Activated CD4-positive, alpha-beta memory T cell treated with anti-CD3 and anti-CD28 coated beads for 36 hours (primary cell): ENCODE measurements at regions not wholly inside any gene's neighbourhood (a gene's known extent, or its start where the extent isn't known, plus 50 kb on each side); places are given as distances from the start of the nearest gene placed in this dataset.
"Not testable (repeated sequence)": the region's sequence is repeated elsewhere in the genome, so short reads cannot be mapped to it uniquely, and the experiment has no call there.

Experiments
- CTCF ChIA-PET: fragments of 350-600 bp; sonication (Branson Sonifier 250); formaldehyde crosslinking; loops from one replicate; lab custom pipeline; 2021; ENCODE audit warnings: antibody characterized with exemption, inconsistent platforms; lab: Charles Lee
- POLR2A ChIA-PET: fragments of 350-600 bp; sonication (Branson Sonifier 250); formaldehyde crosslinking; loops from one replicate; lab custom pipeline; 2021; ENCODE audit warnings: antibody characterized with exemption; lab: Charles Lee
- DNase-seq: peaks from one replicate; pipeline ENCODE4 v3.0.0-alpha.2; 2020
- H3K27ac Mint-ChIP-seq: one replicate; pipeline ENCODE4 v1.8.0; 2021; ENCODE audit warnings: mixed read lengths
- H3K27me3 Mint-ChIP-seq: one replicate; pipeline ENCODE4 v1.8.0; 2021; ENCODE audit warnings: mixed read lengths
- H3K36me3 Mint-ChIP-seq: one replicate; pipeline ENCODE4 v1.8.0; 2021; ENCODE audit warnings: mixed read lengths
- H3K4me1 Mint-ChIP-seq: one replicate; pipeline ENCODE4 v1.8.0; 2021; ENCODE audit warnings: low read depth, mixed read lengths
- H3K4me3 Mint-ChIP-seq: one replicate; pipeline ENCODE4 v1.8.0; 2021; ENCODE audit warnings: mild to moderate bottlenecking, mixed read lengths
- H3K9me3 Mint-ChIP-seq: one replicate; pipeline ENCODE4 v1.8.0; 2021; ENCODE audit warnings: mixed read lengths
- intact Hi-C: fragments of 100-400 bp; cut with micrococcal nuclease; formaldehyde crosslinking; loops from one replicate; pipeline ENCODE4 v1.15.1; 2023

- Mint-ChIP-seq H3K4me3 (no peak overlapping the region), H3K27ac (no peak overlapping the region), H3K4me1 (no peaks in the 10 kb centered on the region), H3K36me3 (no peaks in the 10 kb centered on the region), H3K9me3 (no peaks in the 10 kb centered on the region), H3K27me3 (no peaks in the 10 kb centered on the region)
- CTCF ChIA-PET = no interaction called here
- POLR2A ChIA-PET = no interaction called here
- intact Hi-C loops = no loop called here
- no peak for DNase-seq
Observed at GRCh38 chrX:110532581-110532931, 173.9 kb downstream of the RTL9 start.

GRCh38 chrX:110536816-110537215 lies 178.2 kb downstream of the RTL9 start:
- Mint-ChIP-seq H3K36me3 (no peaks in the 10 kb centered on the region), H3K27ac (no peak overlapping the region), H3K9me3 (no peaks in the 10 kb centered on the region), H3K4me3 (no peak overlapping the region), H3K4me1 (no peaks in the 10 kb centered on the region), H3K27me3 (no peaks in the 10 kb centered on the region)
- intact Hi-C loops = no loop called here
- DNase-seq = no peak
- POLR2A ChIA-PET = no interaction called here
- CTCF ChIA-PET = no interaction called here

GRCh38 chrX:110541266-110541665 lies 182.6 kb downstream of the RTL9 start:
- POLR2A ChIA-PET = no interaction called here
- no peaks in the 10 kb centered on the region for H3K27me3 Mint-ChIP-seq
- CTCF ChIA-PET = no interaction called here
- no peak overlapping the region for H3K4me3 Mint-ChIP-seq
- no peaks in the 10 kb centered on the region for H3K4me1 Mint-ChIP-seq
- intact Hi-C loops = no loop called here
- no peak for DNase-seq
- H3K36me3 Mint-ChIP-seq = no peaks in the 10 kb centered on the region
- no peak overlapping the region for H3K27ac Mint-ChIP-seq
- H3K9me3 Mint-ChIP-seq = no peaks in the 10 kb centered on the region

GRCh38 chrX:110550854-110551253 lies 192.2 kb downstream of the RTL9 start:
- H3K4me1 Mint-ChIP-seq, intact Hi-C loops, H3K27me3 Mint-ChIP-seq, CTCF ChIA-PET, DNase-seq, H3K9me3 Mint-ChIP-seq, H3K36me3 Mint-ChIP-seq, H3K27ac Mint-ChIP-seq, POLR2A ChIA-PET, H3K4me3 Mint-ChIP-seq: not testable (repeated sequence)

GRCh38 chrX:110557864-110558263 lies 199.2 kb downstream of the RTL9 start:
- peaks cover 4% of the 10 kb centered on the region for H3K9me3 Mint-ChIP-seq
- intact Hi-C loops = no loop called here
- H3K27me3 Mint-ChIP-seq = no peaks in the 10 kb centered on the region

GRCh38 chrX:110558406-110558805 lies 199.8 kb downstream of the RTL9 start:
- Mint-ChIP-seq H3K4me3 (no peak overlapping the region), H3K9me3 (peaks cover 4% of the 10 kb centered on the region)

More at GRCh38 chrX:110557864-110558263, 199.2 kb downstream of the RTL9 start:
- Mint-ChIP-seq H3K4me1 (no peaks in the 10 kb centered on the region), H3K4me3 (no peak overlapping the region), H3K27ac (no peak overlapping the region), H3K36me3 (no peaks in the 10 kb centered on the region)
- DNase-seq = no peak
- ChIA-PET POLR2A (no interaction called here), CTCF (no interaction called here)

GRCh38 chrX:110561034-110561433 lies 202.4 kb downstream of the RTL9 start:
- intact Hi-C loops = no loop called here
- no peaks in the 10 kb centered on the region for H3K4me1 Mint-ChIP-seq
- POLR2A ChIA-PET = no interaction called here
- peaks cover 4% of the 10 kb centered on the region for H3K9me3 Mint-ChIP-seq
- CTCF ChIA-PET = no interaction called here
- no peak overlapping the region for H3K4me3 Mint-ChIP-seq
- no peak overlapping the region for H3K27ac Mint-ChIP-seq
- no peaks in the 10 kb centered on the region for H3K27me3 Mint-ChIP-seq
- H3K36me3 Mint-ChIP-seq = no peaks in the 10 kb centered on the region
- DNase-seq = no peak

More at GRCh38 chrX:110558406-110558805, 199.8 kb downstream of the RTL9 start:
- Mint-ChIP-seq H3K27ac (no peak overlapping the region), H3K27me3 (no peaks in the 10 kb centered on the region), H3K36me3 (no peaks in the 10 kb centered on the region), H3K4me1 (no peaks in the 10 kb centered on the region)
- intact Hi-C loops = no loop called here
- DNase-seq = no peak
- ChIA-PET POLR2A (no interaction called here), CTCF (no interaction called here)

GRCh38 chrX:110563282-110563681 lies 204.6 kb downstream of the RTL9 start:
- no peaks in the 10 kb centered on the region for H3K9me3 Mint-ChIP-seq
- POLR2A ChIA-PET = no interaction called here
- no peaks in the 10 kb centered on the region for H3K36me3 Mint-ChIP-seq
- H3K27me3 Mint-ChIP-seq = no peaks in the 10 kb centered on the region
- intact Hi-C loops = no loop called here
- CTCF ChIA-PET = no interaction called here
- no peaks in the 10 kb centered on the region for H3K4me1 Mint-ChIP-seq
- H3K27ac Mint-ChIP-seq = no peak overlapping the region
- no peak overlapping the region for H3K4me3 Mint-ChIP-seq
- no peak for DNase-seq

- Mint-ChIP-seq H3K27me3 (no peaks in the 10 kb centered on the region), H3K9me3 (no peaks in the 10 kb centered on the region), H3K4me1 (no peaks in the 10 kb centered on the region), H3K4me3 (no peak overlapping the region), H3K27ac (no peak overlapping the region), H3K36me3 (no peaks in the 10 kb centered on the region)
- DNase-seq = no peak
- ChIA-PET POLR2A (no interaction called here), CTCF (no interaction called here)
- intact Hi-C loops = no loop called here
Observed at GRCh38 chrX:110568441-110568840, 209.8 kb downstream of the RTL9 start.

- Mint-ChIP-seq H3K27me3 (no peaks in the 10 kb centered on the region), H3K36me3 (no peaks in the 10 kb centered on the region), H3K27ac (no peak overlapping the region), H3K4me1 (no peaks in the 10 kb centered on the region), H3K4me3 (no peak overlapping the region), H3K9me3 (no peaks in the 10 kb centered on the region)
- CTCF ChIA-PET = no interaction called here
- intact Hi-C loops = no loop called here
- POLR2A ChIA-PET = no interaction called here
- DNase-seq = no peak
Observed at GRCh38 chrX:110569506-110569905, 210.9 kb downstream of the RTL9 start.

- intact Hi-C loops = no loop called here
- no peak for DNase-seq
- H3K9me3 Mint-ChIP-seq = peaks cover 3% of the 10 kb centered on the region
- no peaks in the 10 kb centered on the region for H3K4me1 Mint-ChIP-seq
- H3K36me3 Mint-ChIP-seq = no peaks in the 10 kb centered on the region
- ChIA-PET CTCF (no interaction called here), POLR2A (no interaction called here)
- no peaks in the 10 kb centered on the region for H3K27me3 Mint-ChIP-seq
- no peak overlapping the region for H3K4me3 Mint-ChIP-seq
- no peak overlapping the region for H3K27ac Mint-ChIP-seq
Observed at GRCh38 chrX:110578270-110578669, 217.3 kb downstream of the CHRDL1 start.

- Mint-ChIP-seq H3K27ac (no peak overlapping the region), H3K27me3 (no peaks in the 10 kb centered on the region), H3K4me3 (no peak overlapping the region), H3K4me1 (no peaks in the 10 kb centered on the region), H3K9me3 (peaks cover 3% of the 10 kb centered on the region), H3K36me3 (no peaks in the 10 kb centered on the region)
- ChIA-PET CTCF (no interaction called here), POLR2A (no interaction called here)
- no peak for DNase-seq
- intact Hi-C loops = no loop called here
Observed at GRCh38 chrX:110584083-110584482, 211.5 kb downstream of the CHRDL1 start.

- intact Hi-C loops = no loop called here
- POLR2A ChIA-PET = no interaction called here
- Mint-ChIP-seq H3K4me3 (no peak overlapping the region), H3K36me3 (no peaks in the 10 kb centered on the region), H3K27ac (no peak overlapping the region), H3K4me1 (no peaks in the 10 kb centered on the region), H3K9me3 (no peaks in the 10 kb centered on the region), H3K27me3 (no peaks in the 10 kb centered on the region)
- no peak for DNase-seq
- CTCF ChIA-PET = no interaction called here
Observed at GRCh38 chrX:110588164-110588563, 207.5 kb downstream of the CHRDL1 start.

GRCh38 chrX:110588853-110589252 lies 206.8 kb downstream of the CHRDL1 start:
- no peak for DNase-seq
- intact Hi-C loops = no loop called here
- no peaks in the 10 kb centered on the region for H3K36me3 Mint-ChIP-seq
- H3K9me3 Mint-ChIP-seq = no peaks in the 10 kb centered on the region
- no peaks in the 10 kb centered on the region for H3K27me3 Mint-ChIP-seq
- ChIA-PET POLR2A (no interaction called here), CTCF (no interaction called here)
- H3K4me3 Mint-ChIP-seq = no peak overlapping the region
- H3K4me1 Mint-ChIP-seq = no peaks in the 10 kb centered on the region
- no peak overlapping the region for H3K27ac Mint-ChIP-seq
